ENCODE measurements at regions not wholly inside any gene's neighbourhood (a gene's known extent, or its start where the extent isn't known, plus 50 kb on each side); places are given as distances from the start of the nearest gene placed in this dataset.

DNA sequence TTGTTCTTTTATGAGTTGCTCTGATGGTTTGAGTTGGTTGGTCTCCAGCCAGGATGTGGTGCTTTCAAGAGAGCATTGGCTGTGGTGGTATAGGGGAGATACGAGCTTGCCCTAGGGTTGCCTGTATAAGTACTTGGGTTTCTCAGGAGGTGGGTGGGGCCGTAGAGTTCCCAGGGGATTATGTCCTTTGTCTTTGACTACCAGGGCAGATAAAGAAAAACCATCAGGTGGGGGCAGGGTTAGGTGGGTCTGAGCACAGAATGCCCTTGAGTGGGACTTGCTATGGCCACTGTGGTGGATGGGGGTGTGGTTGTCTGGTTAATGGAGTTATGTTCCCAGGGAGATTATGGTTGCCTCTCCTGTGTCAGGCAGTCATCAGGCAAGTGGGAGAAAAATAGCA lies 247.9 kb upstream of the HAND2 start:
- TF ChIP-seq, protein P1, sequence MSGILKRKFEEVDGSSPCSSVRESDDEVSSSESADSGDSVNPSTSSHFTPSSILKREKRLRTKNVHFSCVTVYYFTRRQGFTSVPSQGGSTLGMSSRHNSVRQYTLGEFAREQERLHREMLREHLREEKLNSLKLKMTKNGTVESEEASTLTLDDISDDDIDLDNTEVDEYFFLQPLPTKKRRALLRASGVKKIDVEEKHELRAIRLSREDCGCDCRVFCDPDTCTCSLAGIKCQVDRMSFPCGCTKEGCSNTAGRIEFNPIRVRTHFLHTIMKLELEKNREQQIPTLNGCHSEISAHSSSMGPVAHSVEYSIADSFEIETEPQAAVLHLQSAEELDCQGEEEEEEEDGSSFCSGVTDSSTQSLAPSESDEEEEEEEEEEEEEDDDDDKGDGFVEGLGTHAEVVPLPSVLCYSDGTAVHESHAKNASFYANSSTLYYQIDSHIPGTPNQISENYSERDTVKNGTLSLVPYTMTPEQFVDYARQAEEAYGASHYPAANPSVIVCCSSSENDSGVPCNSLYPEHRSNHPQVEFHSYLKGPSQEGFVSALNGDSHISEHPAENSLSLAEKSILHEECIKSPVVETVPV (CRISPR knock-in tag; IDR thresholded peaks at IDR 0.05) = no peak
- TF ChIP-seq CSDC2 (CRISPR knock-in tag; IDR thresholded peaks at IDR 0.05) = no peak
- TF ChIP-seq ZNF565 (CRISPR knock-in tag; conservative IDR thresholded peaks at IDR 0.05; ENCODE audit: low read depth) = no peak
- no peak for TF ChIP-seq ZNF8 (CRISPR knock-in tag; IDR thresholded peaks at IDR 0.05)
- TF ChIP-seq TOX (CRISPR knock-in tag; IDR thresholded peaks at IDR 0.05; ENCODE audit: borderline replicate concordance) = no peak
- ATAC-seq = no peak

DNA sequence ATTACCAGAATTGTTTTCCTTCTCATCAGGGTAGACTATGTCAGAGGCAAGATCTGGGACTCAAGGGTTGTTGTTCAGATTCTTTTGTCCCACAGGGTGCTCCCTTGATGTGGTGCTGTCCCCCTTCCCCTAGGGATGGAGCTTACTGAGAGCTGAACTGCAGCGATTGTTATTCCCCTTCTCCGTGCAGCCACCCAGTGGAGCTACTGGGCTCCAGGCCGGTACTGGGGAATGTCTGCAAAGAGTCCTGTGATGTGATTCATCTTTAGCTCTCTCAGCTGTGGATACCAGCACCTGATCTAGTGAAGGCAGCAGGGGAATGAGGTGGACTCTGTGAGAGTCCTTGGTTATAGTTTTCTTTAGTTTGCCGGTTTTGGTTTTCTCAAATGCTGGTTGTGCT lies 247.4 kb upstream of the HAND2 start:
- TF ChIP-seq, protein P2, sequence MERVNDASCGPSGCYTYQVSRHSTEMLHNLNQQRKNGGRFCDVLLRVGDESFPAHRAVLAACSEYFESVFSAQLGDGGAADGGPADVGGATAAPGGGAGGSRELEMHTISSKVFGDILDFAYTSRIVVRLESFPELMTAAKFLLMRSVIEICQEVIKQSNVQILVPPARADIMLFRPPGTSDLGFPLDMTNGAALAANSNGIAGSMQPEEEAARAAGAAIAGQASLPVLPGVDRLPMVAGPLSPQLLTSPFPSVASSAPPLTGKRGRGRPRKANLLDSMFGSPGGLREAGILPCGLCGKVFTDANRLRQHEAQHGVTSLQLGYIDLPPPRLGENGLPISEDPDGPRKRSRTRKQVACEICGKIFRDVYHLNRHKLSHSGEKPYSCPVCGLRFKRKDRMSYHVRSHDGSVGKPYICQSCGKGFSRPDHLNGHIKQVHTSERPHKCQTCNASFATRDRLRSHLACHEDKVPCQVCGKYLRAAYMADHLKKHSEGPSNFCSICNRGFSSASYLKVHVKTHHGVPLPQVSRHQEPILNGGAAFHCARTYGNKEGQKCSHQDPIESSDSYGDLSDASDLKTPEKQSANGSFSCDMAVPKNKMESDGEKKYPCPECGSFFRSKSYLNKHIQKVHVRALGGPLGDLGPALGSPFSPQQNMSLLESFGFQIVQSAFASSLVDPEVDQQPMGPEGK (CRISPR knock-in tag; IDR thresholded peaks at IDR 0.05; ENCODE audit: borderline replicate concordance) = no peak
- TF ChIP-seq, protein P3, sequence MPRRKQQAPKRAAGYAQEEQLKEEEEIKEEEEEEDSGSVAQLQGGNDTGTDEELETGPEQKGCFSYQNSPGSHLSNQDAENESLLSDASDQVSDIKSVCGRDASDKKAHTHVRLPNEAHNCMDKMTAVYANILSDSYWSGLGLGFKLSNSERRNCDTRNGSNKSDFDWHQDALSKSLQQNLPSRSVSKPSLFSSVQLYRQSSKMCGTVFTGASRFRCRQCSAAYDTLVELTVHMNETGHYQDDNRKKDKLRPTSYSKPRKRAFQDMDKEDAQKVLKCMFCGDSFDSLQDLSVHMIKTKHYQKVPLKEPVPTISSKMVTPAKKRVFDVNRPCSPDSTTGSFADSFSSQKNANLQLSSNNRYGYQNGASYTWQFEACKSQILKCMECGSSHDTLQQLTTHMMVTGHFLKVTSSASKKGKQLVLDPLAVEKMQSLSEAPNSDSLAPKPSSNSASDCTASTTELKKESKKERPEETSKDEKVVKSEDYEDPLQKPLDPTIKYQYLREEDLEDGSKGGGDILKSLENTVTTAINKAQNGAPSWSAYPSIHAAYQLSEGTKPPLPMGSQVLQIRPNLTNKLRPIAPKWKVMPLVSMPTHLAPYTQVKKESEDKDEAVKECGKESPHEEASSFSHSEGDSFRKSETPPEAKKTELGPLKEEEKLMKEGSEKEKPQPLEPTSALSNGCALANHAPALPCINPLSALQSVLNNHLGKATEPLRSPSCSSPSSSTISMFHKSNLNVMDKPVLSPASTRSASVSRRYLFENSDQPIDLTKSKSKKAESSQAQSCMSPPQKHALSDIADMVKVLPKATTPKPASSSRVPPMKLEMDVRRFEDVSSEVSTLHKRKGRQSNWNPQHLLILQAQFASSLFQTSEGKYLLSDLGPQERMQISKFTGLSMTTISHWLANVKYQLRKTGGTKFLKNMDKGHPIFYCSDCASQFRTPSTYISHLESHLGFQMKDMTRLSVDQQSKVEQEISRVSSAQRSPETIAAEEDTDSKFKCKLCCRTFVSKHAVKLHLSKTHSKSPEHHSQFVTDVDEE (CRISPR knock-in tag; IDR thresholded peaks at IDR 0.05) = no peak
- TF ChIP-seq ARNTL (CRISPR knock-in tag; IDR thresholded peaks at IDR 0.05; ENCODE audit: borderline replicate concordance, low read depth) (no peak), ZNF8 (CRISPR knock-in tag; IDR thresholded peaks at IDR 0.05) (no peak), ZFP30 (CRISPR knock-in tag; IDR thresholded peaks at IDR 0.05) (no peak), RARB (CRISPR knock-in tag; IDR thresholded peaks at IDR 0.05) (no peak), CSDC2 (CRISPR knock-in tag; IDR thresholded peaks at IDR 0.05) (no peak), GLIS3 (CRISPR knock-in tag; IDR thresholded peaks at IDR 0.05) (no peak), PPARA (CRISPR knock-in tag; IDR thresholded peaks at IDR 0.05; ENCODE audit: borderline replicate concordance) (no peak), ISL1 (CRISPR knock-in tag; IDR thresholded peaks at IDR 0.05) (no peak), BACH2 (CRISPR knock-in tag; IDR thresholded peaks at IDR 0.05; ENCODE audit: borderline replicate concordance) (no peak), TOX (CRISPR knock-in tag; IDR thresholded peaks at IDR 0.05; ENCODE audit: borderline replicate concordance) (no peak), ZC3H10 (CRISPR knock-in tag; IDR thresholded peaks at IDR 0.05) (no peak), SNAI2 (CRISPR knock-in tag; IDR thresholded peaks at IDR 0.05) (no peak), TCF4 (CRISPR knock-in tag; IDR thresholded peaks at IDR 0.05; ENCODE audit: borderline replicate concordance) (no peak), ZNF565 (CRISPR knock-in tag; conservative IDR thresholded peaks at IDR 0.05; ENCODE audit: low read depth) (no peak)
- TF ChIP-seq, protein P1 (CRISPR knock-in tag; IDR thresholded peaks at IDR 0.05) = no peak
- no peak for ATAC-seq

DNA sequence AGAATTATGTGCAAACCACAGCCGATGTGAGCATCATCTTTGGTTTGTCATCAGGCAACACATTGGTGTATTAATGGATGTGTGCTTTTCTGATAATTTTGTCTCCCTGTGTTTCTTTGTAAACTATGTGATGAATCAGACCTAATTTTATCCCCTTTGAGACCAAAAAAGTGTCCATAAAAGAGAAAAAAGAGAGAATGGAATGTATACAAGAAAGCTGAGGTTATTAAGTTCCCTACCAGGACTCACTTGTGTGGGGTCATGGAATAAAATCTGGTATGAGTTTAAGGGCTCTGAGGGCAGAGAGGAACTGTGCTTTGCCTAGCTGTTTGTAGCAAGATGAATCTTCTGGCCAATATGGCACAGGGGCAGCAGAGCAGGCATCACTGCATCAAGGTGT lies 239.5 kb upstream of the HAND2 start:
- no peak for ATAC-seq
- TF ChIP-seq, protein P2 (CRISPR knock-in tag; IDR thresholded peaks at IDR 0.05; ENCODE audit: borderline replicate concordance) = no peak
- TF ChIP-seq TOX (CRISPR knock-in tag; IDR thresholded peaks at IDR 0.05; ENCODE audit: borderline replicate concordance) (no peak), ESRRG (CRISPR knock-in tag; IDR thresholded peaks at IDR 0.05) (no peak), GLIS3 (CRISPR knock-in tag; IDR thresholded peaks at IDR 0.05) (no peak), ZNF70 (CRISPR knock-in tag; IDR thresholded peaks at IDR 0.05) (no peak), ZFP3 (CRISPR knock-in tag; IDR thresholded peaks at IDR 0.05) (no peak), BACH2 (CRISPR knock-in tag; IDR thresholded peaks at IDR 0.05; ENCODE audit: borderline replicate concordance) (no peak), ZFP30 (CRISPR knock-in tag; IDR thresholded peaks at IDR 0.05) (no peak), ZNF8 (CRISPR knock-in tag; IDR thresholded peaks at IDR 0.05) (no peak), TCF4 (CRISPR knock-in tag; IDR thresholded peaks at IDR 0.05; ENCODE audit: borderline replicate concordance) (no peak), SNAI2 (CRISPR knock-in tag; IDR thresholded peaks at IDR 0.05) (no peak), RARB (CRISPR knock-in tag; IDR thresholded peaks at IDR 0.05) (no peak)
- TF ChIP-seq, protein P1 (CRISPR knock-in tag; IDR thresholded peaks at IDR 0.05) = no peak
- TF ChIP-seq, protein P4, sequence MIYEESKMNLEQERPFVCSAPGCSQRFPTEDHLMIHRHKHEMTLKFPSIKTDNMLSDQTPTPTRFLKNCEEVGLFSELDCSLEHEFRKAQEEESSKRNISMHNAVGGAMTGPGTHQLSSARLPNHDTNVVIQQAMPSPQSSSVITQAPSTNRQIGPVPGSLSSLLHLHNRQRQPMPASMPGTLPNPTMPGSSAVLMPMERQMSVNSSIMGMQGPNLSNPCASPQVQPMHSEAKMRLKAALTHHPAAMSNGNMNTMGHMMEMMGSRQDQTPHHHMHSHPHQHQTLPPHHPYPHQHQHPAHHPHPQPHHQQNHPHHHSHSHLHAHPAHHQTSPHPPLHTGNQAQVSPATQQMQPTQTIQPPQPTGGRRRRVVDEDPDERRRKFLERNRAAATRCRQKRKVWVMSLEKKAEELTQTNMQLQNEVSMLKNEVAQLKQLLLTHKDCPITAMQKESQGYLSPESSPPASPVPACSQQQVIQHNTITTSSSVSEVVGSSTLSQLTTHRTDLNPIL (CRISPR knock-in tag; IDR thresholded peaks at IDR 0.05; ENCODE audit: low read depth) = no peak

Measured in SK-N-SH treated with all-trans-retinoic acid at 6 μM for 48 hours (cell line).